ENCODE measurements at regions not wholly inside any gene's neighbourhood (a gene's known extent, or its start where the extent isn't known, plus 50 kb on each side); places are given as distances from the start of the nearest gene placed in this dataset.
"Not testable (repeated sequence)": the region's sequence is repeated elsewhere in the genome, so short reads cannot be mapped to it uniquely, and the experiment has no call there.

DNA sequence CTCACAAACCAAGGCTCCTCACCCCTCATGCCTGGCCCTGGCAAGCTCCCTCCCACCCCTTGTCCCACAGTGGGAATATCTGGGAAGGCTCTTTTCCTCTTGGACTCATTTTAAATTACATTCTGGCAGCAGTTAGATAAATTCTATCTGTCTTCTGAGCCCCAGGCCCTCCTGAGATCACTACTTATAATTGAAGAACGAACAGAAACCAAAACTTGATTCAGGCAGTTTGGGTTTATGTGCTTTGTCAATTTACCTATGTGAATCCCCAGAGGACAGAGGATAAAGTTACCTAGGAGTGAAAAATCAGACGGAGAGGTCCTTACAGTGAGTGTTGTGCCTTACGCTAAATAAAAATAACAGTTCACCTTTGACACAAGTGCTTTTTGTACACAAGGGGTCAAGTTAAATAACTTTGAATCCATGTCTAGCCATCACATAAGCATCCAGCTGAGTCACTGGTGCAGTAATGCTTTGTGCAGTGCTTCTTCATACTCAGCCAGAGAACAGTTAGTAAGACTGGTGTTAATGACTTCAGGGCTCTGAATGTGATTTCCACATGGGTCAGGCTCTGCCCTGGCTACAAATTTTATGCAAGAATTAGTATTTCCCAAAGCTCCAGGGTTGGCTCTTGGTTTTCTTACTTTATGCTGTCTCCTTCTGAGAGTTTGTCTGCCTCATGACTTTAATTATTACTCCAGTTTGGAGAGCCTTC lies 329.3 kb downstream of the INSIG2 start:
- H3K4me3 ChIP-seq (ENCODE audit: control insufficient read depth, low read depth, low read length): no peak overlapping the region
- peak; percentile 87 for DNase-seq (ENCODE audit: low read depth)
- TF ChIP-seq, protein P1, sequence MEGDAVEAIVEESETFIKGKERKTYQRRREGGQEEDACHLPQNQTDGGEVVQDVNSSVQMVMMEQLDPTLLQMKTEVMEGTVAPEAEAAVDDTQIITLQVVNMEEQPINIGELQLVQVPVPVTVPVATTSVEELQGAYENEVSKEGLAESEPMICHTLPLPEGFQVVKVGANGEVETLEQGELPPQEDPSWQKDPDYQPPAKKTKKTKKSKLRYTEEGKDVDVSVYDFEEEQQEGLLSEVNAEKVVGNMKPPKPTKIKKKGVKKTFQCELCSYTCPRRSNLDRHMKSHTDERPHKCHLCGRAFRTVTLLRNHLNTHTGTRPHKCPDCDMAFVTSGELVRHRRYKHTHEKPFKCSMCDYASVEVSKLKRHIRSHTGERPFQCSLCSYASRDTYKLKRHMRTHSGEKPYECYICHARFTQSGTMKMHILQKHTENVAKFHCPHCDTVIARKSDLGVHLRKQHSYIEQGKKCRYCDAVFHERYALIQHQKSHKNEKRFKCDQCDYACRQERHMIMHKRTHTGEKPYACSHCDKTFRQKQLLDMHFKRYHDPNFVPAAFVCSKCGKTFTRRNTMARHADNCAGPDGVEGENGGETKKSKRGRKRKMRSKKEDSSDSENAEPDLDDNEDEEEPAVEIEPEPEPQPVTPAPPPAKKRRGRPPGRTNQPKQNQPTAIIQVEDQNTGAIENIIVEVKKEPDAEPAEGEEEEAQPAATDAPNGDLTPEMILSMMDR (conservative IDR thresholded peaks at IDR 0.05; ENCODE audit: control insufficient read depth, insufficient read depth, low read depth, low read length): no peak

GRCh38 chr2:118415186-118415585 lies 326.9 kb downstream of the INSIG2 start:
- DNase-seq (ENCODE audit: low read depth); H3K4me3 ChIP-seq (ENCODE audit: control insufficient read depth, low read depth, low read length): not testable (repeated sequence)

GRCh38 chr2:118403658-118404451 lies 315.6 kb downstream of the INSIG2 start:
- DNase-seq (ENCODE audit: low read depth): peak; percentile 19
- TF ChIP-seq, protein P1 (conservative IDR thresholded peaks at IDR 0.05; ENCODE audit: control insufficient read depth, insufficient read depth, low read depth, low read length): no peak
- no peak overlapping the region for H3K4me3 ChIP-seq (ENCODE audit: control insufficient read depth, low read depth, low read length)

- DNase-seq (ENCODE audit: low read depth): peak; percentile 94
- no peak overlapping the region for H3K4me3 ChIP-seq (ENCODE audit: control insufficient read depth, low read depth, low read length)
- TF ChIP-seq, protein P1 (conservative IDR thresholded peaks at IDR 0.05; ENCODE audit: control insufficient read depth, insufficient read depth, low read depth, low read length): no peak
Observed at GRCh38 chr2:118388771-118389170, 300.5 kb downstream of the INSIG2 start.

GRCh38 chr2:118387509-118387908 lies 299.2 kb downstream of the INSIG2 start:
- TF ChIP-seq, protein P1 (conservative IDR thresholded peaks at IDR 0.05; ENCODE audit: control insufficient read depth, insufficient read depth, low read depth, low read length): no peak
- H3K4me3 ChIP-seq (ENCODE audit: control insufficient read depth, low read depth, low read length): no peak overlapping the region
- DNase-seq (ENCODE audit: low read depth): peak; percentile 91

GRCh38 chr2:118386641-118387302 lies 298.5 kb downstream of the INSIG2 start:
- peak; percentile 99 for DNase-seq (ENCODE audit: low read depth)

More at GRCh38 chr2:118386641-118387302, 298.5 kb downstream of the INSIG2 start:
- H3K4me3 ChIP-seq (ENCODE audit: control insufficient read depth, low read depth, low read length): no peak overlapping the region
- TF ChIP-seq, protein P1 (conservative IDR thresholded peaks at IDR 0.05; ENCODE audit: control insufficient read depth, insufficient read depth, low read depth, low read length): no peak

All from fibroblast of mammary gland (primary cell).